GM12878 (cell line): ENCODE measurements at regions not wholly inside any gene's neighbourhood (a gene's known extent, or its start where the extent isn't known, plus 50 kb on each side); places are given as distances from the start of the nearest gene placed in this dataset.
"Not testable (repeated sequence)": the region's sequence is repeated elsewhere in the genome, so short reads cannot be mapped to it uniquely, and the experiment has no call there.

Experiments used
- ATAC-seq: fragments of 200-7000 bp; cut with Tn5 transposase; 3 replicates; pipeline ENCODE4 v1.9.1; 2020; ENCODE audit warnings: mild to moderate bottlenecking, moderate library complexity
- BruUV-seq: library from RNA; stranded (reverse); fragments of 400-500 nt; replicated peaks from 2 replicates; lab custom pipeline; 2021; lab: Mats Ljungman, UMichigan
- CTCF ChIA-PET: fragments of 300-600 bp; sonication (Branson Sonifier 250); formaldehyde crosslinking; extraction: SDS; loops from one replicate; lab custom pipeline; 2021; ENCODE audit warnings: inconsistent platforms; lab: Yijun Ruan, JAX
- POLR2A ChIA-PET: fragments of 350-600 bp; formaldehyde crosslinking; extraction: SDS; loops from one replicate; lab custom pipeline; 2021; ENCODE audit warnings: inconsistent platforms; lab: Charles Lee
- RAD21 ChIA-PET: fragments of 300-600 bp; sonication (Branson Sonifier 250); formaldehyde crosslinking; loops from one replicate; lab custom pipeline; 2023; ENCODE audit warnings: antibody characterized with exemption; ENCODE audit not compliant: unreplicated experiment; lab: Charles Lee
- SMC1A ChIA-PET: fragments of 300-600 bp; sonication (Branson Sonifier 250); formaldehyde crosslinking; loops from one replicate; lab custom pipeline; 2023; ENCODE audit not compliant: unreplicated experiment, uncharacterized antibody; lab: Charles Lee
- DNase-seq: peaks from one replicate; pipeline ENCODE4 v3.0.0-alpha.2; 2011; ENCODE audit warnings: low read depth, low spot score
- FAIRE-seq: peaks from 3 replicates; lab custom pipeline; 2011; peaks lifted over from hg19 to GRCh38; lab: Jason Lieb, UNC
- H2AFZ ChIP-seq: 2 replicates; pipeline ENCODE4 v1.6.0; 2011; ENCODE audit warnings: low read depth, low read length, control low read depth; ENCODE audit not compliant: control insufficient read depth
- H3K27ac ChIP-seq: 2 replicates; pipeline ENCODE4 v1.5.1; 2011; ENCODE audit warnings: control low read depth; ENCODE audit not compliant: control insufficient read depth, insufficient read depth
- H3K27me3 ChIP-seq, 2 experiments: replicated peaks in 1 of 2; 2 replicates each; pipeline versions ENCODE4 v1.6.0 to v1.6.1; 2011; ENCODE audit warnings: low read length in 1 of 2; ENCODE audit not compliant: control insufficient read depth in 2 of 2, insufficient read depth in 2 of 2
- H3K36me3 ChIP-seq, 2 experiments: 2 replicates each; pipeline ENCODE4 v1.5.1; 2011; ENCODE audit warnings: low read length in 1 of 2; ENCODE audit not compliant: control insufficient read depth in 2 of 2, insufficient read depth in 2 of 2
- H3K4me1 ChIP-seq: 2 replicates; pipeline ENCODE4 v1.6.1; 2011; ENCODE audit warnings: mild to moderate bottlenecking, low read length, moderate library complexity, mixed read lengths; ENCODE audit not compliant: control insufficient read depth, insufficient read depth
- H3K4me2 ChIP-seq: 2 replicates; pipeline ENCODE4 v1.6.0; 2011; ENCODE audit warnings: control low read depth; ENCODE audit not compliant: control insufficient read depth, insufficient read depth
- H3K4me3 ChIP-seq: fragments of 200-600 bp; sonication (generic); 2 replicates; pipeline ENCODE4 v1.5.1; 2016
- H3K79me2 ChIP-seq: 2 replicates; pipeline ENCODE4 v1.6.0; 2011; ENCODE audit warnings: low read length; ENCODE audit not compliant: control insufficient read depth, insufficient read depth
- H3K9ac ChIP-seq: 2 replicates; pipeline ENCODE4 v1.8.0; 2011; ENCODE audit warnings: low read length, control low read depth, mixed read lengths; ENCODE audit not compliant: control insufficient read depth, insufficient read depth
- H3K9me3 ChIP-seq: replicated peaks from 3 replicates; pipeline ENCODE4 v1.5.1; 2011; ENCODE audit warnings: mild to moderate bottlenecking, low read length; ENCODE audit not compliant: control insufficient read depth, insufficient read depth
- H4K20me1 ChIP-seq: 2 replicates; pipeline ENCODE4 v1.6.0; 2011; ENCODE audit not compliant: control insufficient read depth, insufficient read depth
- BMI1 ChIP-seq: fragments of 450-650 bp; IDR thresholded peaks from 2 replicates; pipeline ENCODE4 v1.6.1; 2016; ENCODE audit warnings: mild to moderate bottlenecking, moderate library complexity, borderline replicate concordance
- CHD1 ChIP-seq: IDR thresholded peaks from 2 replicates; pipeline ENCODE4 v1.6.1; 2012; ENCODE audit warnings: low read depth, low read length, improper control_type of control experiment
- DPF2 ChIP-seq: fragments of 450-650 bp; IDR thresholded peaks from 2 replicates; pipeline ENCODE4 v1.6.1; 2017; ENCODE audit warnings: mild to moderate bottlenecking
- IKZF1 ChIP-seq: fragments of 450-650 bp; conservative IDR thresholded peaks from 2 replicates; pipeline ENCODE4 v1.6.1; 2017; ENCODE audit warnings: antibody characterized with exemption, mild to moderate bottlenecking
- JUNB ChIP-seq: IDR thresholded peaks from 2 replicates; pipeline ENCODE4 v1.6.1; 2016; ENCODE audit warnings: antibody characterized with exemption, mild to moderate bottlenecking
- MXI1 ChIP-seq: fragments of 150-350 bp; IDR thresholded peaks from 2 replicates; pipeline ENCODE4 v1.6.1; 2011; ENCODE audit warnings: low read depth, mild to moderate bottlenecking, inconsistent platforms, low read length, improper control_type of control experiment
- NFIC ChIP-seq: IDR thresholded peaks from 2 replicates; pipeline ENCODE4 v1.6.1; 2012; ENCODE audit warnings: low read depth, mild to moderate bottlenecking, inconsistent platforms, low read length, moderate library complexity
- PAX8 ChIP-seq: fragments of 450-650 bp; IDR thresholded peaks from 2 replicates; pipeline ENCODE4 v1.6.1; 2017; ENCODE audit warnings: mild to moderate bottlenecking, moderate library complexity
- POLR2AphosphoS5 ChIP-seq: IDR thresholded peaks from 2 replicates; pipeline ENCODE4 v1.6.1; 2011; ENCODE audit warnings: mild to moderate bottlenecking, low read length, inconsistent platforms
- YY1 ChIP-seq: IDR thresholded peaks from 2 replicates; pipeline ENCODE4 v1.6.1; 2011; ENCODE audit warnings: low read depth, mild to moderate bottlenecking, low read length
- ZBED1 ChIP-seq: IDR thresholded peaks from 2 replicates; pipeline ENCODE4 v1.6.1; 2016; ENCODE audit warnings: borderline replicate concordance
- WGBS: methylation state at CpG from one replicate; pipeline ENCODE4 v1.1.6; 2016; ENCODE audit warnings: low lambda C conversion rate; ENCODE audit not compliant: insufficient replicate concordance, insufficient coverage; ENCODE audit errors: missing lambda C conversion rate; 5-methylcytosine and 5-hydroxymethylcytosine counted together
- in situ Hi-C: fragments of 300-500 bp; cut with MboI; formaldehyde crosslinking; loops from 9 replicates; pipeline ENCODE4 v1.14.3; 2018; ENCODE audit warnings: mixed read lengths
- intact Hi-C: fragments of 100-400 bp; cut with micrococcal nuclease; formaldehyde crosslinking; loops from one replicate; pipeline ENCODE4 v1.14.2; 2022; ENCODE audit not compliant: unreplicated experiment
- TF ChIP-seq, protein P1 (sequence below): fragments of 450-650 bp; conservative IDR thresholded peaks from 2 replicates; pipeline ENCODE4 v1.6.1; 2017; ENCODE audit warnings: mild to moderate bottlenecking, moderate library complexity
- TF ChIP-seq, protein P2 (sequence below): fragments of 450-650 bp; IDR thresholded peaks from 2 replicates; pipeline ENCODE4 v1.6.1; 2017; ENCODE audit warnings: borderline replicate concordance
- TF ChIP-seq, protein P3 (sequence below): IDR thresholded peaks from 2 replicates; pipeline ENCODE4 v1.6.1; 2012; ENCODE audit warnings: low read depth, low read length, improper control_type of control experiment
- TF ChIP-seq, protein P4 (sequence below): IDR thresholded peaks from 2 replicates; pipeline ENCODE4 v1.6.1; 2011; ENCODE audit warnings: low read depth, low read length, improper control_type of control experiment, borderline replicate concordance

DNA sequence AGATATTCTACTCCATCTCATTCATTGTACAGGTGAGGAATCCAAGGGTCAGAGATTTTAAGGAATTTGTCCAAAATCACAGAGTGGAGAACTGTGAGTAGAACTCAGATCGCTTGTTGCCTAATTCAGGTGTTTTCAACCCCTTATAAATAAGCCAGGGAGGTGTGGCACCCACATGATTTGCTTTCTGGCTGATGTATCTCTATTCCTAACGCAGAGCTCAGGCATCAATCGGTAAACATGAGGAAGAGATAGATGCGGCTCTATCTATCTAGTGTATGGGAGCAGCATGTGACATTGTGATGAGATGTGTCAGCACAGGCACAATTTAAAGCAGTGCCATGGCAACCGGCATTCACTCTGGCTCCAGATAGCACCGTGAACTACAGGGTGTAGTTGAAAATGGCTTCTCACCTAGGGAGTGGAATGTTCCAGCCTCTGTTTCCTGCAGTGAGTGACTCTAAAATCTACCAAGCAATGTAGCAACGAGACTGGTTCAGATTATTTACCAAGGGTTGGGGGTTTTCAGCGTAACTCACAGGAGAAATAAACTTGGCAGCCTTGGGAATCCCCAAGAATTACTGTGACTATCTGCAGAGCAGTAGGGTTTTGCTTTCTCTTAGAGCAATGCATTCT is 53.4 kb upstream of the SUB1 start (continued):
- 0 out of 2 replicates have a peak, but pooled peaks have one; percentile 84 for TF ChIP-seq CHD1
- TF ChIP-seq JUNB: no peak
- peak; percentile 90 for TF ChIP-seq BMI1
- TF ChIP-seq POLR2AphosphoS5: peak; percentile 43; the same call in 1 of the 2 replicates
- TF ChIP-seq, protein P1, sequence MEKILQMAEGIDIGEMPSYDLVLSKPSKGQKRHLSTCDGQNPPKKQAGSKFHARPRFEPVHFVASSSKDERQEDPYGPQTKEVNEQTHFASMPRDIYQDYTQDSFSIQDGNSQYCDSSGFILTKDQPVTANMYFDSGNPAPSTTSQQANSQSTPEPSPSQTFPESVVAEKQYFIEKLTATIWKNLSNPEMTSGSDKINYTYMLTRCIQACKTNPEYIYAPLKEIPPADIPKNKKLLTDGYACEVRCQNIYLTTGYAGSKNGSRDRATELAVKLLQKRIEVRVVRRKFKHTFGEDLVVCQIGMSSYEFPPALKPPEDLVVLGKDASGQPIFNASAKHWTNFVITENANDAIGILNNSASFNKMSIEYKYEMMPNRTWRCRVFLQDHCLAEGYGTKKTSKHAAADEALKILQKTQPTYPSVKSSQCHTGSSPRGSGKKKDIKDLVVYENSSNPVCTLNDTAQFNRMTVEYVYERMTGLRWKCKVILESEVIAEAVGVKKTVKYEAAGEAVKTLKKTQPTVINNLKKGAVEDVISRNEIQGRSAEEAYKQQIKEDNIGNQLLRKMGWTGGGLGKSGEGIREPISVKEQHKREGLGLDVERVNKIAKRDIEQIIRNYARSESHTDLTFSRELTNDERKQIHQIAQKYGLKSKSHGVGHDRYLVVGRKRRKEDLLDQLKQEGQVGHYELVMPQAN: peak; percentile 72
- peak; percentile 81 for TF ChIP-seq YY1
- TF ChIP-seq MXI1: peak; percentile 85; the same call in 1 of the 2 replicates
- no peak; the same call in 1 of the 2 replicates for TF ChIP-seq NFIC
- 0 out of 2 replicates have a peak, but pooled peaks have one; percentile 25 for TF ChIP-seq DPF2
- 0 out of 2 replicates have a peak, but pooled peaks have one; percentile 26 for TF ChIP-seq ZBED1
- TF ChIP-seq, protein P2, sequence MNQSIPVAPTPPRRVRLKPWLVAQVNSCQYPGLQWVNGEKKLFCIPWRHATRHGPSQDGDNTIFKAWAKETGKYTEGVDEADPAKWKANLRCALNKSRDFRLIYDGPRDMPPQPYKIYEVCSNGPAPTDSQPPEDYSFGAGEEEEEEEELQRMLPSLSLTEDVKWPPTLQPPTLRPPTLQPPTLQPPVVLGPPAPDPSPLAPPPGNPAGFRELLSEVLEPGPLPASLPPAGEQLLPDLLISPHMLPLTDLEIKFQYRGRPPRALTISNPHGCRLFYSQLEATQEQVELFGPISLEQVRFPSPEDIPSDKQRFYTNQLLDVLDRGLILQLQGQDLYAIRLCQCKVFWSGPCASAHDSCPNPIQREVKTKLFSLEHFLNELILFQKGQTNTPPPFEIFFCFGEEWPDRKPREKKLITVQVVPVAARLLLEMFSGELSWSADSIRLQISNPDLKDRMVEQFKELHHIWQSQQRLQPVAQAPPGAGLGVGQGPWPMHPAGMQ: no peak
- TF ChIP-seq, protein P3, sequence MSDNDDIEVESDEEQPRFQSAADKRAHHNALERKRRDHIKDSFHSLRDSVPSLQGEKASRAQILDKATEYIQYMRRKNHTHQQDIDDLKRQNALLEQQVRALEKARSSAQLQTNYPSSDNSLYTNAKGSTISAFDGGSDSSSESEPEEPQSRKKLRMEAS: 0 out of 2 replicates have a peak, but pooled peaks have one; percentile 49
- 0 out of 2 replicates have a peak, but pooled peaks have one; percentile 22 for TF ChIP-seq IKZF1
- TF ChIP-seq, protein P4, sequence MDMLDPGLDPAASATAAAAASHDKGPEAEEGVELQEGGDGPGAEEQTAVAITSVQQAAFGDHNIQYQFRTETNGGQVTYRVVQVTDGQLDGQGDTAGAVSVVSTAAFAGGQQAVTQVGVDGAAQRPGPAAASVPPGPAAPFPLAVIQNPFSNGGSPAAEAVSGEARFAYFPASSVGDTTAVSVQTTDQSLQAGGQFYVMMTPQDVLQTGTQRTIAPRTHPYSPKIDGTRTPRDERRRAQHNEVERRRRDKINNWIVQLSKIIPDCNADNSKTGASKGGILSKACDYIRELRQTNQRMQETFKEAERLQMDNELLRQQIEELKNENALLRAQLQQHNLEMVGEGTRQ: peak; percentile 12; the same call in 1 of the 2 replicates
- no peak for TF ChIP-seq PAX8

DNA sequence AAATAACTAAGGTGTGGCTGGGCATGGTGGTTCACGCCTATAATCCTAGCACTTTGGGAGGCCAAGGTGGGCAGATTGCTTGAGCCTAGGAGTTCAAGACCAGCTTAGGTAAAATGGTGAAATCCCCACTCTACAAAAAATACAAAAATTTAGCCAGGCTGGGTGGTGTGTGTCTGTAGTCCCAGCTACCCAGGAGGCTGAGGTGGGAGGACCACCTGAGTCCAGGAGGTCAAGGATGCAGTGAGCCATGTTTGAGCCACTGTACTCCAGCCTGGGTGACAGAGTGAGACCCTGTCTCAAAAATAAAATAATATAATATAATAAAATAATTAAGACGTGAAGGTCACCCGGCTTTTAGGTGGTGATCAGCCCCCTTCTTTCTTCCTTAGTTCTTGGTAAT is 58.0 kb upstream of the SUB1 start:
- in situ Hi-C loops, FAIRE-seq: not testable (repeated sequence)

More for the DNA sequence above, 58.0 kb upstream of the SUB1 start:
- WGBS: 85% methylated on average over 3 of the region's 3 CpGs
- H3K9ac ChIP-seq, H3K27me3 ChIP-seq, ATAC-seq, H3K4me3 ChIP-seq, H3K4me2 ChIP-seq, intact Hi-C loops, H3K36me3 ChIP-seq, BruUV-seq, RAD21 ChIA-PET, DNase-seq, H3K9me3 ChIP-seq, H2AFZ ChIP-seq, H3K79me2 ChIP-seq, H3K27ac ChIP-seq, H4K20me1 ChIP-seq: not testable (repeated sequence)
- H3K4me1 ChIP-seq: peaks cover 15% of the 10 kb centered on the region
- CTCF ChIA-PET: interaction anchor here (1.4 to 10.5 kb wide), 3 partner anchors 17 to 62 kb away, joined by 4 to 134 read pairs (median 12); no protein-coding TSS in a partner anchor
- POLR2A ChIA-PET: interaction anchor here (1.1 kb wide), 1 partner anchor 56 kb away, joined by 3 read pairs; no protein-coding TSS in a partner anchor
- SMC1A ChIA-PET: interaction anchor here (0.5 to 21.0 kb wide), 6 partner anchors 14 to 63 kb away, joined by 3 to 505 read pairs (median 7); partner anchors contain the start of gene SUB1
